ENCODE measurements at regions not wholly inside any gene's neighbourhood (a gene's known extent, or its start where the extent isn't known, plus 50 kb on each side); places are given as distances from the start of the nearest gene placed in this dataset.
A peak's percentile ranks its signal among the peaks of the same experiment; 100 is the strongest.

DNA sequence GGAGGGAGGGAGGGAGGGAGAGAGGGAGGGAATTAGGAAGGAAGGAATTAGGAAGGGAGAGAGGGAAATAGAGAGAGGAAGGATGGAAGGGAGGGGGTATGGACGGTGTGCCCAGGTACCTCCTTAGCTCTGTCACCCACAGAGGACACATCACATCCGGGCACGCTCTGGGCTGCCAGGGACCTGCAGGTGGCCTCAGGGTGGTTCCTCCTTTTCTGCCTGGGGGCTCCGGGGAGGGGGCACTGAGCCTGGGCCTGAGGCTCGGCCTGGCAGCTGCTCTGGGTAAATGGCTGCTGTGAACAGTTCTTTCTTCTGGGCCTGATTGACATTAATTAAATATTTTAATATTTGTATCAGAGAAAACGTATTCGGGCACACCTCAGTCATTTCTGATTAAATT lies 733.5 kb downstream of the BRD1 start:
- DNase-seq = no peak

DNA sequence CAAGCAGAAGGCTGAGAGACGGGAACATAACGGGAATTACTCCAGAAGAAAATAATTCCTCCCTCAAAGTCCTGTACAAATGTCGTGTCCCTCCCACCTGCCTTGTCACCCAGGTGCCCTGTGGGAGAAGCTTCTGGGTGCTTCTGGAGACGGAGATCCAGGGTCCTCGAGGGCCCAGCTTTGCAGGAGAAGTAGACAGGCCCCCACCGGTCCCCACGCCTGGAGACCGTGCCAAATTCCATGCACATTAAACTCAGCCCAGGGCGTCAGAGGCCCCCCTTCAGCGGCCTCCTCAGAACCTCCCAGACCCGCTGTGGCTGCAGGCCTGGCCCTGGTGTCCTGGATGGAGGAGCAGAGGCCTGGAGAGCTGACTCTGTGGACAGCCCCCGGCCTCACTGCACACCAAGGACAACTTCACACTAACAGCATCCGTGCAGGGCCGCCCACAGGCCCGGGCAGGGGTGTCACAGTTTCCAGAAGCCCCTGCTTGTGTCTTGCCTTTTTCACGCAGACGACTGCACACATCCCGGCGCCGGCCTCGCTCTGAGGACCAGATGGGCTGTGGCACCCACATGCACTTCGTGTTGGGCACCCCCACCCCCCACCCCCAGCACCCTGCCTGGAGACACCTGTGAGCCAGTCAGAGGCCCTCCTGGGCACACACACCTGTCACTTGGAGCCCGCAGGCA lies 734.3 kb downstream of the BRD1 start:
- no peak for DNase-seq

DNA sequence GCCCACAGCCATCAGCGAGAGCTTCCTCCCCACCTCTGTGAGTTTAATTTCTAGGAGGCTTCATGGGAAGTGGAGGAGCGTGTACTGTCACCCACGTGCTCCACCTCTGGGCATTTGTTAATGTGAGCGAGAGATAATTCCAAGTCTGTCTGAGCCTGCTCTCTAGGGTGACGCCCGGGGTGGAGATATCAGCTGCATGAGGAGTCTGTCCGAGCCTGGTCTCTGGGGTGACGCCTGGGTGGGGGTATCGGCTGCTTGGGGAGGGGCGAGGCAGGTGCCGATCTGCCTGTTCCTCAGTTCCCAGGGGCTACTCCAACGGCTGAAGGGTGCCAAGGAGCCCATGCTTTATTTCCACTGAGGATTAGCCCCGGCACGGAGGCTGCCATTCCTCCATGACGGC lies 735.0 kb downstream of the BRD1 start:
- no peak for DNase-seq

GRCh38 chr22:49091917-49092545 lies 735.6 kb downstream of the BRD1 start:
- no peak for DNase-seq

GRCh38 chr22:49091451-49091850 lies 736.2 kb downstream of the BRD1 start:
- no peak for DNase-seq

GRCh38 chr22:49090853-49091135 lies 736.9 kb downstream of the BRD1 start:
- DNase-seq = no peak

DNA sequence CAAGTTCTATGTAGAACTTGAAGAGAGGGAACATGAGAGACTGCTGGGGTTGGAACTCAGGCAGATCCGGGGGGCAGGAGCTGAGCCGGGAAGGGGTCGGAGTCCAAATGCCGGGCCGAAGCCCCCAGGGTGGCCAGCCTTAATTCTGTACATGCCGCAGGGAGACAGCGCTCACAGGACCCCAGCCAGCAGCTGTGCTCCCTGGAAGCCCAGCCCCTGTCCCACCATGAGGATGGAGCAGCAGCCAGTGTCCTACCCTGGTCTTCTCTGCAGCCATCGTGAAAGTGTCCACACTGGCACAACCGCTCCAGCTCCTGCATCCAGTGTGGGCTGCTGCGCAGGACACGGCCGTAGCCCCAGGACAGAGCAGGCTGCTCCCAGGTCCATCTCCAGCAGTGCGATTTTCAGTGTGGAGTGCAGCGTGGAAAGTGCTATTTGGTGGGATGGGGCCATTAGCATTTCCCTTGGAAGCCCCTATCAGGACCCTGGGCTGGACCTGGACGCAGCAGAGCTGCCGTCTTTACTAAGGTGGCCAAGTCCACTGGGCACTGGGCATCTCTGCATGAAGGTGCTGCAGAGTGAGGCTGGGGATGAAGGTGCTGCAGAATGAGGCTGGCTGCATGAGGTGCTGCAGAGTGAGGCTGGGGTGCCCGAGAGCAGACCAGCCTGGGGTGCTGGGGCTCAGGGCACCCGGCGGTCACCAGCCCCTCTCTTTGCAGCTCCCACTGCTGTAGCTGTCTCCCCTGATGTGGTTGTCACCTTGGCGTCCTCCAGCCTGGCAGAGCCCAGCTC lies 737.4 kb downstream of the BRD1 start:
- DNase-seq = no peak

DNA sequence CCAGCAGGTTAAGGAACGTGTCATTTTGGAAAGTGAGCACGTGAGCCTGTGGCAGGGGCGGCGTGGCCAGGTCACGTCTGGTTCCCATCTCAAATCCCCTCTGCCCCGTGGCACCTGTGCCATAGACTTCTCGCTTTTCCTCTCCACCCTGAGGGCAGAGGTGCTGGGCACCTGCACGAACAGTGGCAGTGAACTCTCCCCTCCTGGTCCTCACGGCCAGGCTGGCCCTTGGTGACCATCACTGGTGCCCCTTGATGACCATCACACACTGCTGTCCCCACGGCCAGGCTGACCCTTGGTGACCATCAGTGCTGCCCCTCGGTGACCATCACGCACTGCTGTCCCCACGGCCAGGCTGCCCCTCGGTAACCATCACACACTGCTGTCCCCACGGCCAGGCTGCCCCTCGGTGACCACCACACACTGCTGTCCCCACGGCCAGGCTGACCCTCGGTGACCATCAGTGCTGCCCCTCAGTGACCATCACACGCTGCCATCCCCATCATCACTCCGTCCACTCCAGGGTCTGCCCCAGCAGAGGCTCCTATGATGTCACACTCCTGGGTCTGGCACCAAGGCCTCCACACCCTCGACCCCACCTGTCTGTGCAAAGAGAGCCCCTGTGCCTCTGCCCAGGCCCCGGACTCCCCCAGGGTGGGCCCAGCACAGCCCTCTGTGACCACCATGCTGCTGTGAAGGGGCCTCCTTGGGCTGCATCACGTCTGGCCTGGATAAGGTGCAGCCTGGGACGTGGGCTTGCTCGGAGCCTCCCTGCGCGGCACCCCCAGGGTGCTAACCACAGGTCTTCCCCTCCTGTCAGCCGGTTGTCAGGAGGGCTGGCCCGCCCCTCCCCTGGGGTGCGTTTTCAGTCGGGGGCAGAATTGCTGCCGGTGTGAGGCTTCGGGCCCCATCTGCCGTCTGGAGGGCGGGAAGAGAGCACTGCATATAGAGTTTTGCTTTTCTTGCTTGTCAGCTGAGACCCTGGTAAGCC lies 738.6 kb downstream of the BRD1 start:
- DNase-seq = no peak

GRCh38 chr22:49087716-49088601 lies 739.7 kb downstream of the BRD1 start:
- DNase-seq = no peak

DNA sequence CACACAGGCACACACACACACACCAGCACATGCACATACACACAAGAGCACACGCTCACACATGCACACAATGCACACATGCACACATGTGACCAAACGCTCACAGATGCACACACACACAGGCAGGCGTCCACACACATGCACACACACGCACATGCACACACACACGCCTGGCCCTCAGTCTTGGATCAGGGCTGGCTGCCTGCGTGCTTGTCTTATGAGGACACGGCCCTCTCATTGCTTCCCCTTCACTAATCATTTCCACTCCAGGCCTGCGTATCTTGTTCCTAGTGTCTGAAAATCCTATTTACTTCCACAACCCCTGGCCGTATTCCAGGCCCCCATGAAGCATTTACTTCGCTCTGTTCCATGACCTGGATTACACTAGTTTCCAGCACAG lies 740.5 kb downstream of the BRD1 start:
- no peak for DNase-seq

DNA sequence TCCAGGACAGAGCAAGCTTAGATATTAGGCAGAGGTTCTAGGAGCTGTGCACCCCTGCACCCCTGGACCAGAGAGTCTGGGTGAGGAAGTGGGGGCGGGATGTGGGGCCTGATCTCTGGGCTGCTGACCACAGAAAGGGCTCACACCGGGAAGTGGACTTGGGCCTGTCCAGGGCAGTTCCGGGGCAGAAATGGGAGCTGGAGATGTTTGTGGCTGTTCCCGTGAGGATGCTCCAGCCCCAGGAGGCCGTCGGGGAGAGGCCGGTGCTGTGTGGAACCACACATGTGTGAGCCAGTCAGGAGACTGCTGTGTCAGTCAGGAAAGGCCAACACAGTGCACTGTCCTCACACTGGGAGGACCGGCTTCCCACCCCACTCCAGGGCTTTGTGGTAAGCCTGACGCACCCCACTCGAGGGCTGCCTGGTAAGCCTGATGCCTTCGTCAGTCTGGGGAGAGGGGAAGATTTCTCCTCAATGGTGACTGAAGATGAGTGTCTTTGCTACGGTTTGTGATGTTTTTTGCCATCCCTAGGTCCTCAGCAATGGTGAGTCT lies 741.0 kb downstream of the BRD1 start:
- no peak for DNase-seq

DNA sequence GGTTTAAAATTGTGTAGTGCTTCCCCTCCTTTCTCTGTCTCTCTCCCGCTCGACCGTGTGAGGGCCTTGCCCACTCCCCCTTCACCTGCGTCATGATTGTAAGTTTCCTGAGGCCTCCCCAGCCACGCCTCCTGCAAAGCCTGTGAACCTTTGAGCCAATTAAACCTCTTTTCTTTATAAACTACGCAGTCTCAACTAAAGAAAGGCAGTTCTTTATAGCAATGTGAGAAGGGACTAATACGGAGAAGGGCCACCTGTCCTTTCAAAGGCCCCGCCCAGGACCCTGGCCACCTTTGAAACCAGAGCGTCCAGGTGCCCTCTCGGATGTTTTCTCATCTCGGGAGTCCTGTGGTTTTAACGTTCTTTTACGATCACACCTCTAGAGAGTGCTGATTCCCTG lies 741.5 kb downstream of the BRD1 start:
- no peak for DNase-seq

DNA sequence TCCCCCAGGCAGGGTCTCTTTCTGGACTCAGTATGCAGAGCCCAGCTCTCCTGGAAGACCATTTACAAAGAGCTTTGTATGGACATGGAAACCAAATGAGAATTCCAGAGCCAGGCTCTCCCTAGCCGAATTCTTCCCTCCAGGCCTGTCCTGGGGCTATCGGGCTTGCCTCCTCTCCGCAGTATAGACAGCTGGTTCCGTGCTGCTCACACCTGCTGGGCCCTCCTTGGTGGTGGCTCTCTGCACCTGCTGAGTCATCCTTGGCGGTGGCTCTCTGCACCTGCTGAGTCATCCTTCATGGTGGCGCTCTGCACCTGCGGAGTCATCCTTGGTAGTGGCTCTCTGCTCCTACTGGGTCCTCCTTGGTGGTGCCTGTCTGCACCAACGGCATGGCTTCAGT lies 743.5 kb downstream of the BRD1 start:
- peak; percentile 5 for DNase-seq

DNA sequence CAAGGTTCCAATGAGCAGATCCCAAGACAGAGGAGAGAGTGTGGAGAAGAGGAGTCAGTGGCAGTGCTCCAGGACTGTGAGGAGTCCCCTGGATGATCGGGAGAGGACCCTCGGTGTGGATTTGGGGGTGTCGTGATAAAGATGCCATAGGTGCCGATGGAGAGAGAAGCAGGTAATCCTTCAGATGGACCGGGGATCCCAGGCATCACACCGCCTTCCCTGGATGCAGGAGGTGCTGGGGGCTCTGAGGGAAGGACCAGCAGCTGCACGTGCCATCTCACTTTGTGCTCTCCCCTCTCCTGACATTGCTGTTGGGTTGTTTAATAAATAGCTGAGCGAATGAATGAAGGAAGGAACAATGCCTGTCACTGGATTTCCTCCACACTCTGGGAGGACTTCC lies 744.1 kb downstream of the BRD1 start:
- DNase-seq = no peak

GRCh38 chr22:49082451-49082850 lies 745.2 kb downstream of the BRD1 start:
- DNase-seq = no peak

DNA sequence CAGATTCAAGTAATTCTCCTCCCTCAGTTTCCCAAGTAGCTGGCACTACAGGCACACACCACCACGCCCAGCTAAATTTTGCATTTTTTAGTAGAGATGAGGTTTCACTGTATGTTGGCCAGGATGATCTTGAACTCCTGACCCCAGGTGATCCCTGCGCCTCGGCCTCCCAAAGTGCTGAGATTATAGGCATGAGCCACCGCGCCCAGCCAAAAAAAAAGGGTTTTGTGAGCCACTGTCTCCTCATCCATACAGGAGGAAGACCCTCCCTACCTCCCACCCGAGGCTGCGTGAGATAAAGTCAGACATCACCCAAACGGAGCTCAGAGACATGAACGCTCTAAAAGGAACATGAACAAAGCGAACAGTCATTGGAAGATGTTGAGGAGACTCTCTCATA lies 745.7 kb downstream of the BRD1 start:
- DNase-seq = no peak

DNA sequence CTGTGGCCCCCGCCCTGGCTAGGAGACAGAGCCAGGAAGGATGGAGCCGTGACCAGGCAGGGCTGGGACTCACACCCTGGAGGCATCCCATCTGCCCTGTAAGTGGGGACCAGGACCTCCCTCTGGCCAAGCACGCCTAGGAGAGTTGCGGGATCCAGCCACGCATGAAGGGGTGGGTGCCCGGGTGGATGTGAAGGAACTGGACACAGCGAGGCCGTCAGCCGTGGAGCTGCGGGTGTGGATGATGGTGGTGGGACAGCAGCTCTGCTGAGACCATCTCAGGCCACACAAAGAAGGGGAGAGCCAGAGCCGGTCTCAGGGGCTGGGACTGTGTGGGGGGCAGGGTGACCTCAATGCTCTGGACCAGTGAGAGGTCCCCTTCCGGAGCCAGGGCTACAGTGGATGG lies 746.4 kb downstream of the BRD1 start:
- DNase-seq = no peak

GRCh38 chr22:49080631-49081030 lies 747.0 kb downstream of the BRD1 start:
- no peak for DNase-seq

DNA sequence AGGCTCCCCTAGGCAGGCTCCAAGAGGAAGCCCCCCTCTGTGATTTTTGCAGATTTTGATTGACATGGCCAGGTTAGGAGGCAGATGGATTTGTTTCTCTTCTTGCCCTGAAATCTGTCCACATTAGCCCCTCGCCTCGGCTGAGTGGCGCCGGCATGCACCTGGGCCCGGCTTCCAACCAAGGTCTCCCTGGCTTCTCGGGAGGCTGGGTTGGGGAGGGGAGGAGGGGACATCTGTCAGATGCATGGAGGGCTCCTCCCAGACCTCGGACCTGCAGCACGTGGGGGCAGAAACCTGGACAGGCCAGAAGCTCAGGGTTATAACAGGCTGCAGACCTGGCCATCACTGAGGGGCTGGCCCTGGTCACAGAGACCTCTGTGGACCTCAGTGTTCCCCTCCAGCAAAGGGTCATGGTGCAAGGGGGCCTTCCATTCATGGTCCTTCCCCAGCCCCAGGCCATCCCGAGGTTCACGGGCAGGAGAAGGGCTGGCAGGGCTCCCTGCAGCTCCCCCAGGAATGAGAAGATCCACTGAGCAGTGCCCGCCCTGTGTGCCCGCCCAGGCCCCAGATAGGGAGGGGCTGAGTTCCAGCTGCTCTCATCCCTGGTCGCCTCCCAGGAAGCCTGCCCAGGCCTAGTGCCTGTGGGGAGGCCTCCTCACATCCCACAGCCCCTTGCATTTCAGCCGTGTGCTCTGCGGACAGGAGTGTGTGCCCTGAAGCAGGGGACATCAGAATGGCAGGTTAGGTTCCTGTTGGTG lies 747.8 kb downstream of the BRD1 start:
- no peak for DNase-seq

DNA sequence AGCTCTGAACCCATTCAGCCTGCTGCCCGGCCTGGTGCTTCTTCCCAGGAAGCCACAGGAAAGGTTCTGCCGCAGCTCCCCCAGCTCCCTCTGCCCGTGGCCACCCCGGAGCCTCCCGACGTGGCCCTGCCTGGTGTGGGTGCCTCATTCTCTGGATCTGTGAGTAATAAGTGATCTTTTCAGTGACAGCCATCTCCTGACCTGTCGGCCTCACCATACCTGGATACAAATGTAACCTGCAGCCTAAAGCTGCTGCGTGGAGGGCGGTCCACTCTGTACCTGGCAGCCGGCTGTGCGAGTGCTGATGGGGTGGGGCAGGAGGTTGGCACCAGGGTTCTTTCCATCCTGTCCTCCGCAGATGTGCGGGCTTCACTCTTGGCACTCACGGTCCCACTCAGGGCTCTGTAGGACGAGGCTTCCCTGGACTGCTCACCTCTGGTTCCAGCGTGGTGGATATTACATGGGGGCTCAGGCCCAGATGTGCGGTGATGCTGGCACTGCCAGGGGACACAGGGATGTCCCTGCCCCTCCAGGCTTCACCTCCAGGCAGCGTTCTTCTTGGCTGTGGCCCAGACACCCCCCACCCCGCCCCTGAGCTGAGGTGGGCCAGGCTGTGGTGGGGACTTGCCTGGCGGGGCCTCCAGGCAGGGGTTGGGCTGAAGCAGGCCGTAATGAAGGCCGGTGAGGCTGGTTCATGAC lies 748.5 kb downstream of the BRD1 start:
- no peak for DNase-seq
